ENCODE measurements at regions not wholly inside any gene's neighbourhood (a gene's known extent, or its start where the extent isn't known, plus 50 kb on each side); places are given as distances from the start of the nearest gene placed in this dataset.

- TF ChIP-seq CTCF (IDR thresholded peaks at IDR 0.05) = no peak
- no peak for TF ChIP-seq POLR2A (IDR thresholded peaks at IDR 0.05)
These were observed 351.4 kb upstream of the CWC22 start for GRCh38 chr2:180358458-180358857.
